ENCODE measurements at regions not wholly inside any gene's neighbourhood (a gene's known extent, or its start where the extent isn't known, plus 50 kb on each side); places are given as distances from the start of the nearest gene placed in this dataset.

GRCh38 chr13:84234416-84234815 lies 352.1 kb upstream of the SLITRK1 start:
- no peak for DNase-seq (ENCODE audit: low read depth, low spot score)
- H3K4me3 ChIP-seq (ENCODE audit: low read length) = no peak overlapping the region

GRCh38 chr13:84230568-84230967 lies 348.3 kb upstream of the SLITRK1 start:
- DNase-seq (ENCODE audit: low read depth, low spot score) = no peak
- no peak overlapping the region for H3K4me3 ChIP-seq (ENCODE audit: low read length)

DNA sequence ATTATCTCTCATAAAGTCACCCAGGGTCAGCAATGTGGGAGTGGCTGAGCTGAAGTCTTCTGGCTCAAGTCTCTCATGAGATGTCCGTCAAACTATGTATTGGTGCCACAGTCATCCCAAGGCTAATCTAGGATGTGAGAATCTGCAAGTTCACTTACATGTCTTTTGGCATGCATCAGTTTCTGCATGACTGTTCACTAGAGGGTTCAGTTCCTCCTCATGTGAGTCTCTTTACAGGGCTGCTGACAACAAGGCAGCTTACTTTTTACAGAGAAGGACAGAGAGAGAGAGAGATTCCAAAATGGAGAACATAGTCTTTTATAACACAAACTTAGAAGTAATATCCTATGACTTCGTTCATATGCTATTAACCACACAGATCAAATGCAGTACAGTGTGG lies 328.8 kb upstream of the SLITRK1 start:
- DNase-seq (ENCODE audit: low read depth, low spot score) = no peak
- H3K4me3 ChIP-seq (ENCODE audit: low read length) = no peak overlapping the region

- H3K4me3 ChIP-seq (ENCODE audit: low read length) = no peak overlapping the region
- no peak for DNase-seq (ENCODE audit: low read depth, low spot score)
Observed at GRCh38 chr13:84208246-84208910, 326.1 kb upstream of the SLITRK1 start.

GRCh38 chr13:84207509-84207908 lies 325.2 kb upstream of the SLITRK1 start:
- no peak for DNase-seq (ENCODE audit: low read depth, low spot score)
- no peak overlapping the region for H3K4me3 ChIP-seq (ENCODE audit: low read length)

- H3K4me3 ChIP-seq (ENCODE audit: low read length) = no peak overlapping the region
- no peak for DNase-seq (ENCODE audit: low read depth, low spot score)
Observed at GRCh38 chr13:84200971-84201370, 318.7 kb upstream of the SLITRK1 start.

DNA sequence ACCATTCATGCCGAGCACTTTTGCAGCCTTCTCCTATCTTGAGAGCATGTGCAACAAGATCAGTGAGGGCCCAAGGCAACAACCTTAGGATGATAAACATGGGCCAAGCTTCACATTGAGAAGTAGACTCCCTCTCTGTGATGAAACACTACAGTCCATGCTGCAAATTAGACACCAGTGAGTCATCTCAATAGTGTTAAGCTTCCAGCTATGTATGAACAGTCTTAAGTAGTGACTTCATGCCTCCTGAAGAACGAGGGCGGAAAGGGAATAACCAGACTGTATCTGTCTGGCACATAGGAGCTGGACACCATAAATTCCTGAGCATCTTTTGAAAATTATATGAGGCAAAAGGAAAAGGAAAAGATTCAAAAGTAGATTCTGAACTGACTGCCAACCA lies 309.9 kb upstream of the SLITRK1 start:
- DNase-seq (ENCODE audit: low read depth, low spot score) = no peak

GRCh38 chr13:84191139-84191538 lies 308.9 kb upstream of the SLITRK1 start:
- H3K4me3 ChIP-seq (ENCODE audit: low read length) = no peak overlapping the region
- no peak for DNase-seq (ENCODE audit: low read depth, low spot score)

More for the DNA sequence above, 309.9 kb upstream of the SLITRK1 start:
- no peak overlapping the region for H3K4me3 ChIP-seq (ENCODE audit: low read length)

DNA sequence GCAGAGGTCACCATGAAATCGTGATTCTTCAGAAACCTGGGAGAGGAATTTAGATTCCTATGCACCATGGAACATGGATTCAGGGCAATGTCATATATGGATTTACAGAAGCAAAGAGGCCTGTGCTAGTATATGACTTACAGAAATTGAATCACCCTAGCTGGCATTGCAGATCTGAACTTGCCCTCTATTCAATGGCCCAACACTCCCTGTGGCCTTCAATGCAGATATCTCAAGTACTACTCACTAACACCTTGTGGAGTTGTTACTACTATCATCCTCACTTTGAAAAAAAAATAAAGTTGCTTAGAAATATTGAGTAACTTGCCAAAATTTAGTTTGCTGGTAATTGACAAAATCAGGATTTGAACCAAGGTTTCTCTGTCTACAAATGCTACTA lies 305.4 kb upstream of the SLITRK1 start:
- H3K4me3 ChIP-seq (ENCODE audit: low read length) = no peak overlapping the region
- no peak for DNase-seq (ENCODE audit: low read depth, low spot score)

GRCh38 chr13:84139561-84140158 lies 257.4 kb upstream of the SLITRK1 start:
- DNase-seq (ENCODE audit: low read depth, low spot score) = no peak
- H3K4me3 ChIP-seq (ENCODE audit: low read length) = no peak overlapping the region

GRCh38 chr13:84137292-84137691 lies 255.0 kb upstream of the SLITRK1 start:
- peak; percentile 93 for DNase-seq (ENCODE audit: low read depth, low spot score)
- peak overlapping the region; percentile 23 for H3K4me3 ChIP-seq (ENCODE audit: low read length)

GRCh38 chr13:84136582-84136981 lies 254.3 kb upstream of the SLITRK1 start:
- DNase-seq (ENCODE audit: low read depth, low spot score) = no peak
- H3K4me3 ChIP-seq (ENCODE audit: low read length) = no peak overlapping the region

GRCh38 chr13:84132491-84132890 lies 250.2 kb upstream of the SLITRK1 start:
- H3K4me3 ChIP-seq (ENCODE audit: low read length) = no peak overlapping the region
- DNase-seq (ENCODE audit: low read depth, low spot score) = no peak

DNA sequence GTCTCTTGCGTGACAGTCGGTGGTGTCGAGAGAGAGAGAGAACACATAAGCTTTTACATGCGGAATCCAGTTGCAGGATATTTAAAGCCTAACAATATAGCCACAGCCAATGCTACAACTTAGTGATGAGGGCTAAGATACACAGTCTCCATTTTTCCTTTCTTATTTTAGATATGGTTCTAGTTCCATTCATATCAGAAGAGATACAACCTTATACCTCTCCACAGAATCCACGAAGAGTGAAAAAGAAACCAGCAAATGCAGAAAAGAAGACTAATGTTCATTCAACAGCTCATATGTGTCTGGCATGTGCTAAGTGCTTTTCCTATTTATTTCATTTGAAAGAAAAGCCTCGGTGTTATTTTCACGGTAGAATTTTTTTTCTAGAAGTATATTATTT lies 249.0 kb upstream of the SLITRK1 start:
- H3K4me3 ChIP-seq (ENCODE audit: low read length) = no peak overlapping the region
- DNase-seq (ENCODE audit: low read depth, low spot score) = no peak

DNA sequence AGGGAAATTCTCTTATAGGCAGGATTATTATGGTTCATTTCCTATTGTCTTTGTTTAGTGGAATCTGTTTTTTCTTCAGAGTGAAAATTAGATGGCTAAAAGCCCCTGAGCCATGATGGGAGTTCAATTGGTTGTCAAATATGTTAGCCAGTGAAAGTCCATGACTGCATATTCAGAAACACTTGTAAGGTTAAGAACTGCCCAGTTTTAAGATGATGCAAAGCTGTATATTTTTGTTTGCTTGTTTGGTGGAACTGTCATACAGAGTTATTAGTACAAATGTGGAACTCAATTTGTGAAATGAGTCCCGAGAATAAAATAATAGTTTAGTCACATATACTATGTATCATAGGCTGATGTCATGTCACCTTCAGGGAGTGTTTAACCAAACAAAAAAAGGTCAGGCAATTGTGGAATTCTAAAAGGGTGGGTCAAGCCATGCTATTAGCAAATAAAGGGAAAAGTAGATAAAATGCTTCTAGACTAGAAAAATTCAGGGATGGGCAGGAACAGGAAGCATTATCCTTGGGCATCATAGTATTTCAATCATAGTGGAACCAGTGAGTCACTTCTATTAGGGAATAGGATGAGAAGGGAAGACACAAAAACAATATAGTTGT lies 248.3 kb upstream of the SLITRK1 start:
- no peak overlapping the region for H3K4me3 ChIP-seq (ENCODE audit: low read length)

DNA sequence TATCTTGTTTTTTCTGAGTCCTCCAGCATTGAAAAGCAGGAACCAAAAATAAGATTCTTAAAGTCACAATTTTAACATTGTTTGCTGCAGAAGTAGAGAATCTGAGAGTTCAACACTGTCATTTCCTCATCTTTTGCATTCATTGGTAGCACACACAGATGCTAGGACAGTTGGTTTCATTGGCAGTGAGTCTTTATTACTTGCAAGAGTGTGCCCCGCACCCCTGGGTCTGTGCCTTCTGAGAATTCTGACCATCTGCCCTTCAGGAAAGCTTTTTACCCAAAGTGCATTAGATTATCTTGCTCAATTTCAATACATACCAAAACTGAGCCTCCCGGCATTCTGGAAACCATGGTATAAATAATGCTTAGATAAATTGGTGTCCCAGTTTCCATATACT lies 247.7 kb upstream of the SLITRK1 start:
- H3K4me3 ChIP-seq (ENCODE audit: low read length) = no peak overlapping the region
- DNase-seq (ENCODE audit: low read depth, low spot score) = no peak

More for the DNA sequence above, 248.3 kb upstream of the SLITRK1 start:
- no peak for DNase-seq (ENCODE audit: low read depth, low spot score)

- DNase-seq (ENCODE audit: low read depth, low spot score) = no peak
- H3K4me3 ChIP-seq (ENCODE audit: low read length) = no peak overlapping the region
Observed at GRCh38 chr13:84127597-84128128, 245.4 kb upstream of the SLITRK1 start.

GRCh38 chr13:84126671-84127171 lies 244.4 kb upstream of the SLITRK1 start:
- peak; percentile 36 for DNase-seq (ENCODE audit: low read depth, low spot score)
- no peak overlapping the region for H3K4me3 ChIP-seq (ENCODE audit: low read length)

DNA sequence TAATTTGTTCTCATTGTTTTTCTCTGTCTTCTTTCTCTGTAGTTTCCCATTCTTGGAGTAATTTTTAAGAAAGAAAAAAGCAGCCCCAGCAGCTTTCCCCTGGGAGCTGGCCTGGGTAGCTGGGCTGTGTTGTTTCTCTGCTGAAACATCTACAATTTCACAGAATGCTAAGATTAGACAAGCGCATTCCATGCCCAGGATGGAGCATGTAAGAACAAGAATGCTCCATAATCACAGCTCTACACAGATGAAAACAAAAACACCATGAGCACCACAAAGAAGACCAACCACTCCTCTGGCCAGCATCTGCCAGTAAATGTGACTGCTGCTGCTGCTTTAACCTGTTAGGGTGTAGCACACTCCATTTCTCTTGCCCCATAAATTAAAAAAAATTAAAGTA lies 239.2 kb upstream of the SLITRK1 start:
- no peak overlapping the region for H3K4me3 ChIP-seq (ENCODE audit: low read length)
- no peak for DNase-seq (ENCODE audit: low read depth, low spot score)

DNA sequence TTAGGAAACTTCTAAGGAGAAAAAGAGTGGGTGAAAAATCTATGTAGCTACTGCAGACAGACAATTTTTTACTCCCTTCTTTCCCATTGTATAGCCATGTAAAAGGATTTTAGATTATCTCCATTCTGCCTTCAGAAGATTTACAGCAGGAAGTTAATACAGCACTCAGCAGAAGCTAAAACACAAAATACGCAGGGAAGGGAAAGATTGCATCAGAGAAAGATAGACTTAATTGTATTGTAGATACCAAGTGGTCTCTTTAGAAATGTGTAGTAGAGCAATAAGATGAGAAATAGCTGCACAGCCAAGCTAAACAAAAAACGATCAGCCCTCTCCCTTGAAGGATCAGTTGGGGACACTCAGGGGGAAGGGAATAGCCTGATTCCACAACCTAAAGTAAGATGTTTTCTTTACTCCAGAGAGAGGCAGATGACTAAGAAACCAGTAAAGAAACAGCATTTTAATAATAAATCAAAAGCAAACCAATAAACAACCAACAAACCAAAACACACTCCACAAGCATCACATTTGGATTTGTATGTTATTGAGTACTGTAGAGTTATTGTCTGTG lies 236.7 kb upstream of the SLITRK1 start:
- no peak for DNase-seq (ENCODE audit: low read depth, low spot score)
- no peak overlapping the region for H3K4me3 ChIP-seq (ENCODE audit: low read length)

All from Jurkat, Clone E6-1 (cell line).